ENCODE measurements at regions not wholly inside any gene's neighbourhood (a gene's known extent, or its start where the extent isn't known, plus 50 kb on each side); places are given as distances from the start of the nearest gene placed in this dataset.

GRCh38 chr4:183038436-183038835 is 60.6 kb upstream of the WWC2 start:
- TF ChIP-seq, protein P1, sequence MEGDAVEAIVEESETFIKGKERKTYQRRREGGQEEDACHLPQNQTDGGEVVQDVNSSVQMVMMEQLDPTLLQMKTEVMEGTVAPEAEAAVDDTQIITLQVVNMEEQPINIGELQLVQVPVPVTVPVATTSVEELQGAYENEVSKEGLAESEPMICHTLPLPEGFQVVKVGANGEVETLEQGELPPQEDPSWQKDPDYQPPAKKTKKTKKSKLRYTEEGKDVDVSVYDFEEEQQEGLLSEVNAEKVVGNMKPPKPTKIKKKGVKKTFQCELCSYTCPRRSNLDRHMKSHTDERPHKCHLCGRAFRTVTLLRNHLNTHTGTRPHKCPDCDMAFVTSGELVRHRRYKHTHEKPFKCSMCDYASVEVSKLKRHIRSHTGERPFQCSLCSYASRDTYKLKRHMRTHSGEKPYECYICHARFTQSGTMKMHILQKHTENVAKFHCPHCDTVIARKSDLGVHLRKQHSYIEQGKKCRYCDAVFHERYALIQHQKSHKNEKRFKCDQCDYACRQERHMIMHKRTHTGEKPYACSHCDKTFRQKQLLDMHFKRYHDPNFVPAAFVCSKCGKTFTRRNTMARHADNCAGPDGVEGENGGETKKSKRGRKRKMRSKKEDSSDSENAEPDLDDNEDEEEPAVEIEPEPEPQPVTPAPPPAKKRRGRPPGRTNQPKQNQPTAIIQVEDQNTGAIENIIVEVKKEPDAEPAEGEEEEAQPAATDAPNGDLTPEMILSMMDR (IDR thresholded peaks at IDR 0.05) = no peak
- TF ChIP-seq EP300 (IDR thresholded peaks at IDR 0.05) = no peak
- TF ChIP-seq POLR2AphosphoS5 (IDR thresholded peaks at IDR 0.05) = no peak
